ENCODE measurements at regions not wholly inside any gene's neighbourhood (a gene's known extent, or its start where the extent isn't known, plus 50 kb on each side); places are given as distances from the start of the nearest gene placed in this dataset.

GRCh38 chr4:147361726-147362125 is 119.2 kb upstream of the EDNRA start:
- TF ChIP-seq POLR2AphosphoS5 (IDR thresholded peaks at IDR 0.05) (peak; percentile 39 to 81 (median 41)), CTCF (IDR thresholded peaks at IDR 0.05) (no peak)
